Activated T-cell treated with anti-CD3 and anti-CD28 coated beads, Interleukin-2, amount 50 U/mL, for 1 hour (primary cell): ENCODE measurements at regions not wholly inside any gene's neighbourhood (a gene's known extent, or its start where the extent isn't known, plus 50 kb on each side); places are given as distances from the start of the nearest gene placed in this dataset.
"Not testable (repeated sequence)": the region's sequence is repeated elsewhere in the genome, so short reads cannot be mapped to it uniquely, and the experiment has no call there.

Experiments used
- DNase-seq: peaks from one replicate; pipeline ENCODE4 v3.0.0-alpha.2; 2020

- DNase-seq, result not testable (repeated sequence)
These were observed 297.8 kb downstream of the POTED start for GRCh38 chr21:13907385-13907784.

GRCh38 chr21:13896596-13897247, 287.1 kb downstream of the POTED start:
- not testable (repeated sequence) for DNase-seq

- DNase-seq, result not testable (repeated sequence)
These were observed 284.0 kb downstream of the POTED start for GRCh38 chr21:13893617-13894016.

- not testable (repeated sequence) for DNase-seq
These were observed 283.4 kb downstream of the POTED start for GRCh38 chr21:13893025-13893424.

- not testable (repeated sequence) for DNase-seq
These were observed 282.7 kb downstream of the POTED start for GRCh38 chr21:13892146-13892751.

GRCh38 chr21:13889176-13889575, 279.6 kb downstream of the POTED start:
- not testable (repeated sequence) for DNase-seq

- not testable (repeated sequence) for DNase-seq
These were observed 274.2 kb downstream of the POTED start for GRCh38 chr21:13883641-13884395.

- not testable (repeated sequence) for DNase-seq
These were observed 267.9 kb downstream of the POTED start for GRCh38 chr21:13877503-13877902.

- not testable (repeated sequence) for DNase-seq
These were observed 267.4 kb downstream of the POTED start for GRCh38 chr21:13876999-13877398.

GRCh38 chr21:13874001-13874400, 264.4 kb downstream of the POTED start:
- not testable (repeated sequence) for DNase-seq

GRCh38 chr21:13854638-13855037, 245.1 kb downstream of the POTED start:
- DNase-seq, result no peak

- not testable (repeated sequence) for DNase-seq
These were observed 241.2 kb downstream of the POTED start for GRCh38 chr21:13850808-13851207.

- not testable (repeated sequence) for DNase-seq
These were observed 239.9 kb downstream of the POTED start for GRCh38 chr21:13849489-13849888.

GRCh38 chr21:13846718-13847117, 237.1 kb downstream of the POTED start:
- DNase-seq, result not testable (repeated sequence)

- DNase-seq, result not testable (repeated sequence)
These were observed 235.0 kb downstream of the POTED start for GRCh38 chr21:13844574-13844973.

GRCh38 chr21:13843081-13843480, 233.5 kb downstream of the POTED start:
- not testable (repeated sequence) for DNase-seq

GRCh38 chr21:13827666-13828065, 218.1 kb downstream of the POTED start:
- not testable (repeated sequence) for DNase-seq

- no peak for DNase-seq
These were observed 217.6 kb downstream of the POTED start for GRCh38 chr21:13827201-13827600.

GRCh38 chr21:13826511-13826910, 216.9 kb downstream of the POTED start:
- not testable (repeated sequence) for DNase-seq

- not testable (repeated sequence) for DNase-seq
These were observed 215.7 kb downstream of the POTED start for GRCh38 chr21:13825218-13825778.

- not testable (repeated sequence) for DNase-seq
These were observed 210.7 kb downstream of the POTED start for GRCh38 chr21:13820286-13820685.

- not testable (repeated sequence) for DNase-seq
These were observed 202.6 kb downstream of the POTED start for GRCh38 chr21:13812191-13812590.

- DNase-seq, result not testable (repeated sequence)
These were observed 201.0 kb downstream of the POTED start for GRCh38 chr21:13810559-13810958.
